HG02610 (cell line): ENCODE measurements at regions not wholly inside any gene's neighbourhood (a gene's known extent, or its start where the extent isn't known, plus 50 kb on each side); places are given as distances from the start of the nearest gene placed in this dataset.
"Not testable (repeated sequence)": the region's sequence is repeated elsewhere in the genome, so short reads cannot be mapped to it uniquely, and the experiment has no call there.

Experiments used
- ATAC-seq: cut with Tn5 transposase; IDR thresholded peaks from one replicate; pipeline ENCODE4 v1.9.1; 2021; ENCODE audit warnings: mild to moderate bottlenecking, moderate library complexity; ENCODE audit not compliant: unreplicated experiment

- no peak for ATAC-seq
These were observed 314.2 kb downstream of the PID1 start for GRCh38 chr2:228956701-228957474.

DNA sequence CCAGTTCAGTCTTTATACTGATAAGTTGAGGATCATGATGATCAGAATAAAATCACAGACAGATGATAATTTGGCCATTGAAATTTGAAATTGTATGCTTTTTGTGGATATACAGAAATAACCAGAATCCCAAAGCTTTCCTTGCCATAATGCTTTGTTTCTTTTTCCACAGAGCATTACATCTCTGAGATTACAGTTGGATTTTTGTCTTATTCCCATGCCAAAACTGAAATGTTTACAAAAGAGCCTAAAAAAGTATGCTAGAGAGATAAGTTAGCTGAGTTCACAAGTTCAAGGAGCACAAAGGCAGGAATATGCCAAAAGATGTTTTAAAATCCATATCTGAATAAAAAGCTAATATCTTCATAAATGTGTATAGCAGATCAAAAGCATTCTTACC, 321.3 kb downstream of the PID1 start:
- ATAC-seq = no peak

DNA sequence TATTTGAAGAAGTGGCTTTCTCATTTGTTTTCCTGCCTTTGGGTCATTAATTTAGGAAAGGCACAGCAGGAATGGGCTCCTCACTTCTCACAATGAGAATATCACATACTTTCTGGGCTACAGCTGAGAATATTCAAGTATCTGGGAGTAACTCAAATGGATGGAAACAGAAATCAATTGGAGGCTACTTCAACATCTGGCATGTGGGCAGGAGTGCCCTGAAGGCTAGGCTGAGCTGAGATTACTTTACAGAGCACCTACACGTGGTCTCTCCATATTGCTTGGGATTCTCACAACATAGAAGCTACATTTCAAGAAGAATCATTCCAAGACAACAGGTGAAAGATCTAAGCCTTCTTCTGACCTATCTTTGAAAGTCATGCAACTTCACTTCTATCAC, 325.4 kb downstream of the PID1 start:
- ATAC-seq = no peak

DNA sequence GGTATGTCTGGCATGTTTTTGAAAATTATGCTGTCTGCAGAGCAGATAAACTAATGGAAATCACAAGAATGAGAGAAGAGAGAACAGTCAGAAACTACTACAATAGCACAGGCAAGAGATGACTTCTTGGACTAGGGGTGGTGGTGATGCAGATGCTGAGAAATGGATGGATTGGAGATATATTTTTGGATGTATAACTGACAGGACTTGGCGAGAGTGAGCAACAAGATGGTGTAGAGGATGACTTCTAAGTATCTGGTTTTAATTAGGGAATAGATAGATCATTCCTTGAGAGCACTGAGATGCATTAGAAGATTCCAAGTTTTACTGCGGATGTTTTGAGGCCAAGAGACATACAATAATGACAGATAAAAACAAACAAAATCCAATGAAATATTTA, 328.2 kb downstream of the PID1 start:
- no peak for ATAC-seq

GRCh38 chr2:228938629-228939028, 332.5 kb downstream of the PID1 start:
- ATAC-seq = no peak

GRCh38 chr2:228927028-228928010, 343.8 kb downstream of the PID1 start:
- ATAC-seq = no peak

GRCh38 chr2:228919808-228920207, 351.3 kb downstream of the PID1 start:
- no peak for ATAC-seq

DNA sequence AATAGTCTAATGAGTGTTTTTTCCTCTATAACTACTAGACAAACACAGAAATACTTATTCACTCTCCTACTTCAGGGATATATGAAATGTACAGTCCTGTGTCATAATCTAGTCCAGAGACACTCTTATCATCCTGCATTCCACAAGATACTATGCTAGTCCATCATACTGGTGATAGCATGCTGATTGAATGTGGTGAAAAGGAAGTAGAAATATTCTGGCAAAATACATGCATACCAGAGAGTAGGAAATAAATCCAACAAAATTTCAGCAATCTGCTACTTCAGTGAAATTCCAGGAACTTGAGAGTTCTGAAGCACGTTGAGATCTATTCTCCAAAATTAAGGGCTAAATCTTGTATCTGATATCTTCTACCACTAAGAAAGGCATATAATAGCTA, 353.9 kb downstream of the PID1 start:
- no peak for ATAC-seq

- ATAC-seq = no peak
These were observed 354.5 kb downstream of the PID1 start for GRCh38 chr2:228916416-228917090.

DNA sequence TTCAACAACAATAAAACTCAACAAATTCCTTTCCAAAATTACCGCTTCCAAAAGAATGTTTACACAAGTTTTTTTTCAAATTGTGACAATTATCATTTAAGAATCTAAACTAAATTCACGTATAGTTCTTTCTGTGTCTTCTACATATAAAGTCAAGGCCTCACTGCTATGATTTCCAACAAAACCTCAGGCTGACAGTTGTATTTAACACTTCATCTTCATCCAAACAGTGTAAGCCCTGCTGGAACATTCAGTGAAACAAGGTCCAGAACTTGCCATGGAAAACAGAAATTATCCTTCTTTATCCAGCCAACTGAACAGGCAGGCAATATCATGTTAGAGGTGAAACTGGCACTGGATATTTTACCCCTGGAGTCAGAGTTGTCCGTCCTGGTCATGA, 357.9 kb downstream of the PID1 start:
- no peak for ATAC-seq

GRCh38 chr2:228910872-228911271, 360.2 kb downstream of the PID1 start:
- ATAC-seq = not testable (repeated sequence)

GRCh38 chr2:228902176-228902575, 368.9 kb downstream of the PID1 start:
- no peak for ATAC-seq

GRCh38 chr2:228901531-228901930, 369.6 kb downstream of the PID1 start:
- ATAC-seq = no peak

- no peak for ATAC-seq
These were observed 392.9 kb downstream of the PID1 start for GRCh38 chr2:228878138-228878537.

GRCh38 chr2:228876276-228876675, 394.8 kb downstream of the PID1 start:
- no peak for ATAC-seq

GRCh38 chr2:228875152-228875900, 395.8 kb downstream of the PID1 start:
- ATAC-seq = no peak

DNA sequence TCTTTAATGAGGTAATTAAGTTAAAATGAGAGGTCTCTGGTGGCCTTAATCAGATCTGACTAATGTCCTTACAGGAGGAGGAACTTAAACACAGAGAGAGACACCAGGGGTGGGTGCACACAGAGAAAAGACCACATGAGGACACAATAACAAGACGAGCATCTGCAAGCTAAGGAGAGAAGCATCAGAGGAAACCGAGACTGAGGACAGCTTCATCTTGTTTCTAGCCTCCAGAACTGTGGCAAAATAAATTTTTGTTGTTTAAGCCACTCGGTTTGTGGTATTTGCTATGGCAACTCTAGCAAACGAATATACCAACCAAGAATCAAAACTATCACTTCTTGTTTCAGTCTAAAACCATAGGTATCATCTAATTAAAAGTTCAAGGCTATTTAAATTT, 400.1 kb downstream of the PID1 start:
- ATAC-seq = no peak

- no peak for ATAC-seq
These were observed 401.3 kb downstream of the PID1 start for GRCh38 chr2:228869636-228870264.

DNA sequence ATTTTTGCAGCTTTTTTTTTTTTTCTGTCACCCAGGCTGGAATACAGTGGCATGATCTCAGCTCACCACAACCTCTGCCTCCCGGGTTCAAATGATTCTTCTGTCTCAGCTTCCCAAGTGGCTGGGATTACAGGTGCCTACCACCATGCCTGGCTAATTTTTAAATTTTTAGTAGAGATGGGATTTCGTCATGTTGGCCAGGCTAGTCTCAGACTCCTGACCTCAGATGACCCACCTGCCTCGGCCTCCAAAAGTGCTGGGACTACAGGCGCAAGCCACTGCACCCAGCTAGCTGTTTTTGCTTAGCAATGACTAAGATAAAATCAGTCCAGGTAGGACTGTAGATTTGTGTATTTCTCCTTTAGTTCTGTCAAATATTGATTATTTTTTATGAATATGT, 403.7 kb downstream of the PID1 start:
- ATAC-seq = no peak

GRCh38 chr2:228866781-228867180, 404.3 kb downstream of the PID1 start:
- no peak for ATAC-seq
